ENCODE measurements at regions not wholly inside any gene's neighbourhood (a gene's known extent, or its start where the extent isn't known, plus 50 kb on each side); places are given as distances from the start of the nearest gene placed in this dataset.

DNA sequence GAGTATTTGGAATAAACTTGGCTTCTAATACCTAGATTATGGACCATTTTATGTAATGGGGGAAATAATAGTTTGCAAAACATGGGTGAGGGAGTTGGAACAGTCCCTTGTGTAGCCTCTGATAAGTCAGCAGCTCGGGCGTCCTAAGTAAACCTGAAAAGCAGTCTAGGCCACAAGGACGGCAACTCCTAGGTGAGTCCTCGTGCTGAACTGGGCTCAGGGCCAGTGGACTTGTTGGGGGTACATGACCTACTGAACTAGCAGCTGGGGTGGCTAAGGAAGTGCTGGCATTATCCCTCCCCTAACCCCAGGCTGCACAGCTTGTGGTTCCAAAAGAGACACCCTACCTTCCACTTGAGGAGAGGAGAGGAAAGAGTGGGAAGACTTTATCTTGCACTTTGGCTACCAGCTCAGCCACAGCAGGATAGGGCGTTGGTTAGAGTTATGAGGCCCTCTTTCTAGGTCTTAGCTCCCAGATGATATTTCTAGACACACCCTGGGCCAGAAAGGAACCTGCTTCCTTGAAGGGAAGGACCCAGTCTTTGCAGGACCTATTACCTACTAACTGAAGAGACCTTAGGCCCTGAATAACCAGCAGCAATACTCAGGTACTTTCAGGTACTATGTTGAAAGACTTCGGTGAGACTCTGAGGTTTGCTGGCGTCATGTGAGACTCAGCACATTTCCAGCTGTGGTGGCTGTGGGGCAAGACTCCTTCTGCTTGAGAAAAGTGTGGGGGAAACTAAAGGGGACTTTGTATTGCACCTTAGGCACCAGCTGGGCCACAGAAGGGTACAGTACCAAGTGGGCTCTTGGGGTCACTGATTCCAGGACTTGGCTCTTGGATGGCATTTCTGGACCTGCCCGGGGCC is 71.0 kb downstream of the AQP4 start:
- DNase-seq (ENCODE audit: low spot score), result no peak
- H3K27ac Mint-ChIP-seq, result no peak overlapping the region
- H3K4me1 Mint-ChIP-seq (ENCODE audit: low read depth), result no peaks in the 10 kb centered on the region
- H3K27me3 Mint-ChIP-seq (ENCODE audit: low read depth), result no peaks in the 10 kb centered on the region
- H3K4me3 Mint-ChIP-seq (ENCODE audit: low read depth), result no peak overlapping the region
- intact Hi-C loops (cut with micrococcal nuclease), result no loop called here
- H3K36me3 Mint-ChIP-seq (ENCODE audit: low read depth), result no peaks in the 10 kb centered on the region
- H3K9me3 Mint-ChIP-seq, result peaks cover 8% of the 10 kb centered on the region

DNA sequence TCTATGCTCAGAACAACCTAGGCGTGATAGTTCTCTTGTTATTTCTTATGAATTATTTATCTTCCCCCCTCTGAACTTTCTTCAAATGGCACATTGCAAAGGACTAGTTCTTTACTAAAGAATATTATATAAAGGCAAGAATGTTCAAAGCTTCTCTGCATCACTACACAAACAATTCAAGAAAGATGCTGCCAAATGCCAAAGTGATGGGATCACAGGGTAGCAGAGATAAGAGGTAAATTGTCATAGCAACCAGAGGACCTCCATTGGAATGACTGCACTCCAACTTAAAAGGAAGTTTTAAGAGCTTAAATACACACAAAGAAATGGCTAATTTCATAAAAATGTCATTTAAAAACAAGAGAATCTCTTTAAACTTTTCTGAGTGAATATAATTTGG is 72.8 kb downstream of the AQP4 start:
- Mint-ChIP-seq H3K9me3 (no peaks in the 10 kb centered on the region), H3K36me3 (ENCODE audit: low read depth) (no peaks in the 10 kb centered on the region), H3K27ac (no peak overlapping the region), H3K27me3 (ENCODE audit: low read depth) (peaks cover 2% of the 10 kb centered on the region), H3K4me3 (ENCODE audit: low read depth) (no peak overlapping the region), H3K4me1 (ENCODE audit: low read depth) (no peaks in the 10 kb centered on the region)
- DNase-seq (ENCODE audit: low spot score), result no peak
- intact Hi-C loops (cut with micrococcal nuclease), result no loop called here

DNA sequence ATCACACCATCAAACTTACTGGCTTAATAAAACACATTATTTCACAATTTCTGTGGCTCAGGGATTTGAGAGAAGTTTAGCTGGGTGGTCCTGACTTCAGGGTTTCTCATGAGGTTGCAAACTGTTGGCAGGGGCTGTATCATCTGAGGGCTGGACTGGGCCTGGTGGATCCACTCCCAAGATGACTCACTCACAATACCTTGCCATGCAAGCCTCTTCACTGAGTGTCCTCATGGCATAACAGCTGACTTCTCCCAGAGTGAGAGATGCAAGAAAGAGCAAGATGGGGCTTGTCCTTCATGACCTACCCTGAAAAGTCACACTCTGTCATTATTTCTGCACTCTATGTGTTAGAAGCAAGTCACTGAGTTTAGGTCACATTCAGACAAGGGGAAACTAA is 73.8 kb downstream of the AQP4 start:
- H3K36me3 Mint-ChIP-seq (ENCODE audit: low read depth), result no peaks in the 10 kb centered on the region
- no peaks in the 10 kb centered on the region for H3K4me1 Mint-ChIP-seq (ENCODE audit: low read depth)
- H3K9me3 Mint-ChIP-seq, result no peaks in the 10 kb centered on the region
- DNase-seq (ENCODE audit: low spot score), result no peak
- H3K27me3 Mint-ChIP-seq (ENCODE audit: low read depth), result peaks cover 2% of the 10 kb centered on the region
- H3K27ac Mint-ChIP-seq, result no peak overlapping the region
- intact Hi-C loops (cut with micrococcal nuclease), result no loop called here
- no peak overlapping the region for H3K4me3 Mint-ChIP-seq (ENCODE audit: low read depth)

DNA sequence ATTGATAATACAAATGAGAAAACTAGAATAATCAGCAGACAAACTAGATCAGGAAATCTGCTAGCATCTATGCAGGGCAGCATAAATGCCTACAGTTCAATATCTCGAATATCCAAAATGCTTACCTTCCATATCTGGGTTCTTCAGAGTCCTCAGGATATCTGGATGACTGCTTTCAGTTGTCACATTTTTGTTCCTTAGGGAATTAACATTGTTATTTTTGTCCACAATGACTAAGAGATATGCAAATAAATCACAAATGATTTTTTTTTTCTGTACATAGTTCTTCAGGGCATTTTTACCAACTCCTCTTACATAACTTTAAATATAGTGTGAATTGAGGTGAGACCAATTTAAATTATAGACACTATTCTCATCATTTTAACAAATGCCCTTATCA is 80.9 kb downstream of the AQP4 start:
- Mint-ChIP-seq H3K4me3 (ENCODE audit: low read depth) (no peak overlapping the region), H3K9me3 (no peaks in the 10 kb centered on the region), H3K27me3 (ENCODE audit: low read depth) (peaks cover 11% of the 10 kb centered on the region), H3K4me1 (ENCODE audit: low read depth) (no peaks in the 10 kb centered on the region), H3K27ac (no peak overlapping the region), H3K36me3 (ENCODE audit: low read depth) (no peaks in the 10 kb centered on the region)
- intact Hi-C loops (cut with micrococcal nuclease), result no loop called here
- DNase-seq (ENCODE audit: low spot score), result no peak

DNA sequence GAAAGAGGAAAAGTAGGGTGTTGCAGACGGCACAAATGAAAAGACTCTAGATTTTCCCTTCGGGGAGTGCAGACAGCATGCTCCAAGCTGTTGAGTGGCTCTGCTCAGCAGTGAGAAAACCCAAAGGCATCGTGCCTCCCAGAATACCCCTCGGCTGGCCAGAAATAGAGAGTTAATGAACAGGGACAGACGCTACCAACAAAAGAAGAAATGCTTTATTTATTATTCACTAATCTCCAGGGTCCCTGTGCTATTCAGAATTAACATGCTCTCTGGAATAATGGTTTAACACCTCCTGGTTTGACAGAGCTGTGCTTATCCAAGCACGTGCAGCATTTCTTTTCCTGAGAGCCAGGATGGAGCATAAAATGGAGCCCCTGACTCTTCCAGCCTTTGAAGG is 82.3 kb downstream of the AQP4 start:
- Mint-ChIP-seq H3K9me3 (no peaks in the 10 kb centered on the region), H3K27ac (no peak overlapping the region), H3K27me3 (ENCODE audit: low read depth) (peaks cover 16% of the 10 kb centered on the region), H3K4me1 (ENCODE audit: low read depth) (no peaks in the 10 kb centered on the region), H3K36me3 (ENCODE audit: low read depth) (no peaks in the 10 kb centered on the region), H3K4me3 (ENCODE audit: low read depth) (no peak overlapping the region)
- DNase-seq (ENCODE audit: low spot score), result no peak
- intact Hi-C loops (cut with micrococcal nuclease), result no loop called here

DNA sequence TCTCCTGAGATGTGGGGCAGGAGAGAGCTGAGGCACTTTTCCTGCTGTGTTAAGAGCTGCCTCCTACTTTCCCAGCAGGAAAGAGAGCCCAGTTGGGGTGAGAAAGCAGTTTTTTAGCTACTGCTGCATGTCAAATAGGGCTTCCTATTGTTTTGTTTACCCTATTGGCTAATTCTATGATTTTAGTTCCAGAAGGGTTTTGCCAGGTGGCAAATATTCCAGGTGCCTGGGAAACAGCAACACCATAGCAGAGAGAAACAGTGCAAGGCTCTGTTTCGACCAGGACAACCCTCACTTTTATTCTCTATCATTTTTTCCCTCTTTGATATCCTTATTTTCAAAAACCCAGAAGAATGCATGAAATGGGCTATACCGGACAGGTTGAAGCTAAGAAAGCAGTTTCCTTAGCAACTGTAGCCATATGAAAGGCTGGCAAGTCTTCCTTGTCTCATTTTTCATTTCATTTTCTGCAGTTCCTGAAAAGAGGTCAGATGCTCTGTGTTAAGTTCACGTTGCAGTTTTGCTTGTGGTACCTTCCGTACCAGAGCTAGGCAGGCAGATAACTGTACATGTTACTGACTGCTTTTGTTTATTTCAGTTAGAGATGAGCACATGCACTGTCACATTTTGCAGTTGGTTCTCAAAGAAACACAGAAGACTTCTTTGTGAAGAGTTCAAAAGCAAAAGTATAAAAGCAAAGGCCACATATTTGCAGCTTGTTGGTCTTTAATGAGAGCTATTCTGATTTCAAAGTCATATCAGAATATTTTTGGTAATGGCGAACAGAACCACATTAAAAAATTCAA is 84.8 kb downstream of the AQP4 start:
- no peak for DNase-seq (ENCODE audit: low spot score)
- no peaks in the 10 kb centered on the region for H3K4me1 Mint-ChIP-seq (ENCODE audit: low read depth)
- no peak overlapping the region for H3K4me3 Mint-ChIP-seq (ENCODE audit: low read depth)
- no peak overlapping the region for H3K27ac Mint-ChIP-seq
- H3K9me3 Mint-ChIP-seq, result no peaks in the 10 kb centered on the region
- H3K27me3 Mint-ChIP-seq (ENCODE audit: low read depth), result peaks cover 14% of the 10 kb centered on the region
- H3K36me3 Mint-ChIP-seq (ENCODE audit: low read depth), result no peaks in the 10 kb centered on the region
- intact Hi-C loops (cut with micrococcal nuclease), result no loop called here

DNA sequence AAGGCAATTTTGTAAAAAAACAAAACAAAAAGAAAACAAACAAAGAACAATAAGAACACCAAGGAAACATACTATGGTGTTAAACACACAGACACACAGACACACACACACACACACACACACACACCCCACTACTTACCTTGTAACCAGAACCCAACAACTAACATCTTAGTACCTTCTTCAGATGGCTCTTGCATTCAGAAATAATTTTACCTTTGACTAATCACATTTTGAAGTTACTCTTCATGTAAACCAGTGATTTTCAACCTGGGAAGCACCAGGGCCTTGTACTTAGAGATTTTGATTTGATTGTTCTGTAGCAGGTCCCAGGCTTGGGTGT is 87.5 kb downstream of the AQP4 start:
- Mint-ChIP-seq H3K4me1 (ENCODE audit: low read depth) (no peaks in the 10 kb centered on the region), H3K36me3 (ENCODE audit: low read depth) (no peaks in the 10 kb centered on the region), H3K4me3 (ENCODE audit: low read depth) (no peak overlapping the region), H3K27ac (no peak overlapping the region), H3K27me3 (ENCODE audit: low read depth) (peaks cover 18% of the 10 kb centered on the region), H3K9me3 (no peaks in the 10 kb centered on the region)
- DNase-seq (ENCODE audit: low spot score), result no peak
- intact Hi-C loops (cut with micrococcal nuclease), result no loop called here

DNA sequence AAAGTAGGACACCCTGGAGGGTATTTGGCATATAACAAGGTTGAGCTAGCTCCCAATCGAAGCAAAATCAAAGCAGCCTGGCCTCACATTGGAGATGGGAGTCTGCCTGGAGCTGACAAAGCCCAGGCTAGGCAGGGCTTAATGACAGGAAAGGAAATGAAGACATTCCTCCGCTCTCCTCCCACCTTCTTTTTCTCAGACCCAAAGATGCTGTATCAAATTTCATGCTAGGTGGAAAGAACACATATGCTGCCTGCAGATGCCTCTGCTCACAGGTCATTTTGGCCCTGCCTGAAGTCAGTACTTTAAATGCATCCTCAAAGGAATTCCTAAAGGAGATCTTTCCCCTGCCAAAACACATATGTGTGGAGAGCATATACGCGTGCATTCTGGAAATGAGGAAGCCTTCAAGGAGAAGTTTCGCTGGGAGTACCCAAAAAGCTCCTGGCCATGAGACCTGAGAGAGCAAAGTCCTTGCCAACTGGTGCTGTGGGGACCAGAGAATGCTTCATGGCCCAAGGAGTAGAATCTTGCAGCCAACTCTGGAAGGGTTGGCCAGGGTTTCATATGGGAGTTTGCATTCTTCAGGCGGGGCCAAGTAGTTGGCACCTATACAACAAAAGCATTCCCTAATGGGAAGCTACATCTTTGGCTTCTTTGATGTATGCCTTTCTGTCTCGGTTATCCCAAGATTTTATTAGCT is 88.0 kb downstream of the AQP4 start:
- Mint-ChIP-seq H3K27me3 (ENCODE audit: low read depth) (peaks cover 18% of the 10 kb centered on the region), H3K4me3 (ENCODE audit: low read depth) (no peak overlapping the region), H3K36me3 (ENCODE audit: low read depth) (no peaks in the 10 kb centered on the region)

DNA sequence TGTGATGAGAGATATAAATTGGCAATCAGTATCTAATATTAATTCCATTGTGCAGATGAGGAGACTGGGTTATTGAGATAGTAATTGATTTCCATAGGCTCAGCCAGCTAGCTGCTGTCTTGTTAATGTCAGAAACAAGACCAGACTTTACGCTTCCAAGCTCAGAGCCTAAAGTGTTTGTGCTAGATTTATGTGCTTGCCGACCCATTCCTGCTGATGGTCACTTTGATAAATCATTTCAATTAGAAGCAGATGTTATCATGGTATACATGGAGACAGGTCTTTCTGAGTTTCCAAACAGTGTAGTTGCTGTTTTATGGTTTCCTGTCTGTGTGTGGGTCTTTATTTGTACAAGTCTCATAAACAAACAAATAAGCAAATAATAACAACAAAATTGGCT is 92.8 kb downstream of the AQP4 start:
- Mint-ChIP-seq H3K36me3 (ENCODE audit: low read depth) (no peaks in the 10 kb centered on the region), H3K9me3 (no peaks in the 10 kb centered on the region), H3K27me3 (ENCODE audit: low read depth) (peaks cover 6% of the 10 kb centered on the region), H3K4me3 (ENCODE audit: low read depth) (no peak overlapping the region), H3K27ac (no peak overlapping the region), H3K4me1 (ENCODE audit: low read depth) (no peaks in the 10 kb centered on the region)
- intact Hi-C loops (cut with micrococcal nuclease), result no loop called here
- DNase-seq (ENCODE audit: low spot score), result no peak

More for the DNA sequence above, 88.0 kb downstream of the AQP4 start:
- no peak for DNase-seq (ENCODE audit: low spot score)
- no peaks in the 10 kb centered on the region for H3K9me3 Mint-ChIP-seq
- H3K4me1 Mint-ChIP-seq (ENCODE audit: low read depth), result no peaks in the 10 kb centered on the region
- intact Hi-C loops (cut with micrococcal nuclease), result no loop called here
- no peak overlapping the region for H3K27ac Mint-ChIP-seq

DNA sequence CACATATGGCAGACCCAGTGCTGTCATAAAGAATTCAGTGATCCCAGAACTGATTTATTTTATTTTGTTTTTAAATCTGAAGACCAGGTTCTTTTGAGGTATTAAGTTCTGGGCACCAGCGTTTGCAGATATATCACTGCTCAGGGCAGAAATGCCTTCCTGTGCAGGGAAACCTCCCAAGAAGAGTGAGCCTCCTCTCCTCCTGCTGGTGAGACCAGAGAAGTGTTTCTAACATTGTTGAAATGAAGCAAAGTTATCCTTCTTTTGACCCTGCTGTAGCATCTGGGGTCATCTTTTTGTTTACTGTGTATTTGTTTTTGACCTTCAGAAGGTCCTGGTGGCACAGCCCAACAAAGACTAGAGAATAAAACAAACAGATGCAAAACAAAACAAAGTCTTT is 94.0 kb downstream of the AQP4 start:
- Mint-ChIP-seq H3K27ac (no peak overlapping the region), H3K9me3 (no peaks in the 10 kb centered on the region), H3K27me3 (ENCODE audit: low read depth) (peaks cover 6% of the 10 kb centered on the region), H3K36me3 (ENCODE audit: low read depth) (no peaks in the 10 kb centered on the region), H3K4me1 (ENCODE audit: low read depth) (no peaks in the 10 kb centered on the region), H3K4me3 (ENCODE audit: low read depth) (no peak overlapping the region)
- intact Hi-C loops (cut with micrococcal nuclease), result no loop called here
- DNase-seq (ENCODE audit: low spot score), result no peak

DNA sequence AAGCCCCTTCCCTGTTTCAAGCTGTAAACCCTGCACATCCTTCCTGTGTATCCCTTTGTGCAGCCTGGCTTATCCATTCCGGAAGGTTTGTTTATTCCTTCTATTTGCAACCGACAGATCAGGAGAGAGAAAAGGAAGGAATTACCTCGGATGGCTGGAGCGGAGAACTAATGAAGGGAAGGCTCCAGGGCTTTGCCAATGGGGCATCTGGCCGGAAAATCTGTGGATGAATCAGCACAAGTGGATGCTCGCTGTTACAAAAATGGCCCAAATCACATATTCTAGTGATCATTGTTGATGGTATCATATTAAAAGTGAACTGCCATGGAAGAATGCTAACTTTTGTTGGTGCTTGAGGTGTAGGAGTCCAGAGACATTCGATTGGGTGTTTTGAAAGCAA is 97.1 kb downstream of the AQP4 start:
- H3K4me3 Mint-ChIP-seq (ENCODE audit: low read depth), result no peak overlapping the region
- no peaks in the 10 kb centered on the region for H3K36me3 Mint-ChIP-seq (ENCODE audit: low read depth)
- H3K27me3 Mint-ChIP-seq (ENCODE audit: low read depth), result peaks cover 2% of the 10 kb centered on the region
- H3K27ac Mint-ChIP-seq, result no peak overlapping the region
- no peaks in the 10 kb centered on the region for H3K4me1 Mint-ChIP-seq (ENCODE audit: low read depth)
- no peak for DNase-seq (ENCODE audit: low spot score)
- intact Hi-C loops (cut with micrococcal nuclease), result no loop called here
- H3K9me3 Mint-ChIP-seq, result no peaks in the 10 kb centered on the region

DNA sequence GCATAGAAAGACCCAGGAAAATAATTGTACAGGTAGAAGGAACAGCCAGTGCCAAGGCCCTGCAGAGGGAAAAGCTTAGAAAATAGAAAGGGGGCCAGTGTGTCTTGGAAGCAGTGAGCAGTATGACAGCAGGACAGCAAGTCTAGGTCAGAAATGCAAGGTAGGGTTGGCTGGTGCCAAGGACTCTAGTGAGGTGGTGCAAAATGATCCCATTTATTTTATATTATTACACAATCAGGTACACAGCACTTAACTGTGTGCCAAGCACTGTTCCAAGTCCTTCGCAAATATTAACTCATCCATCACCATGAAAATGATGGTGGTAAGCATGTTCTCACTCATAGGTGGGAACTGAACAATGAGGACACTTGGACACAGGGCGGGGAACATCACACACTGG is 100.0 kb downstream of the AQP4 start:
- no peaks in the 10 kb centered on the region for H3K4me1 Mint-ChIP-seq (ENCODE audit: low read depth)
- no peak for DNase-seq (ENCODE audit: low spot score)
- H3K36me3 Mint-ChIP-seq (ENCODE audit: low read depth), result no peaks in the 10 kb centered on the region
- no peak overlapping the region for H3K4me3 Mint-ChIP-seq (ENCODE audit: low read depth)
- intact Hi-C loops (cut with micrococcal nuclease), result no loop called here
- H3K9me3 Mint-ChIP-seq, result no peaks in the 10 kb centered on the region
- no peak overlapping the region for H3K27ac Mint-ChIP-seq
- peaks cover 2% of the 10 kb centered on the region for H3K27me3 Mint-ChIP-seq (ENCODE audit: low read depth)

DNA sequence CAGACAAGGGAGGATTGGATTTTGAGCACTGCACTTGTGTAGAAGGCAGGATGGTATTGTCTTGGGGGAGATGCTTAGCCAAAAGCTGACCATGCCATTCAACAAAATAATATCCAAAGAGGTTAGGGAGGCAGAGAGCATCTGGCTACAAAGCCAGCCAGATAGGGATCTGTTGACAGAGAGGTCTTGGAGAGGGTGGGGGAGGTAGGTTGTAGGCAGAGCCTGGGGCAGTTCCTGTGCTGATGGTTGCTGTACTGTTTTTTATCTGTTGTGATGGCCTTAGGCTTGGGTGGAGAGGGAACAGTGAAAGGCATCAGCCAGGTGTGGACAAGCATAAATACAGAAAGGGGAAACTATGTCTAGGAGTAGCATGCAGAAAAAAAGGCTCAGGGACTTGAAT is 100.9 kb downstream of the AQP4 start:
- Mint-ChIP-seq H3K4me1 (ENCODE audit: low read depth) (no peaks in the 10 kb centered on the region), H3K9me3 (no peaks in the 10 kb centered on the region), H3K4me3 (ENCODE audit: low read depth) (no peak overlapping the region), H3K36me3 (ENCODE audit: low read depth) (no peaks in the 10 kb centered on the region), H3K27me3 (ENCODE audit: low read depth) (peaks cover 2% of the 10 kb centered on the region), H3K27ac (no peak overlapping the region)
- intact Hi-C loops (cut with micrococcal nuclease), result no loop called here
- DNase-seq (ENCODE audit: low spot score), result no peak

Measured in activated T-helper 2 cell treated with anti-CD3 and anti-CD28 coated beads, Interferon-gamma antibody, Interleukin-2, Interleukin-4, amounts not matched to agents 10 μg/mL and 5 μg/mL and 100 μg/mL, durations not matched to agents 14 hours and 24 hours and 36 hours (primary cell).